ENCODE measurements at regions not wholly inside any gene's neighbourhood (a gene's known extent, or its start where the extent isn't known, plus 50 kb on each side); places are given as distances from the start of the nearest gene placed in this dataset.

DNA sequence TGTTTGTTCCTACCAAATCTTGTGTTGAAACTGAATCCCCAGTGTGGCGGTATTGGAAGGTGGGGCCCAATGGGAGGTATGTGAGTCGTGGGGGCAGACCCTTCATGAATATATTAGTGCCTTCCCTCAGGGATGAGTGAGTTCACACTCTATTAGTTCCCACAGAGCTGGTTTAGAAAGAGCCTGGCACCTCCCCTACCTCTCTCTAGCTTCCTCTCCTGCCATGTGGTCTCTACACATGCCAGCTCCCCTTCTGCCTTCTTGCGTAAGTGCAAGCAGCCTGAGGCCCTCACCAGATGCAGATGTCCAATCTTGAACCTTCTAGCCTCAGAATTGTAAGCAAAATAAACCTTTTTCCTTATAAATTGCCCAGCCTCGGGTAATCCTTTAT is 105.8 kb downstream of the SPTSSA start:
- no peak overlapping the region for H3K4me3 ChIP-seq
- H3K9me3 ChIP-seq (replicated peaks in 1 of 11) = peaks cover 0 to 5% (median 0%) of the 10 kb centered on the region in 11 experiments; a peak in 1 of 22 replicates
- H3K9ac ChIP-seq = no peak overlapping the region
- H3K27me3 ChIP-seq = no peaks in the 10 kb centered on the region
- no peaks in the 10 kb centered on the region for H3K36me3 ChIP-seq
- peak in 4 of 11 experiments; percentile 30 to 70 (median 56); a peak in 5 of 22 replicates for TF ChIP-seq Cebpa-rat (IDR thresholded peaks at IDR 0.05)
- no peaks in the 10 kb centered on the region for H4K20me1 ChIP-seq
- peak overlapping the region in 6 of 11 experiments; percentile 3 to 36 (median 29); a peak in 9 of 22 replicates for H3K4me2 ChIP-seq
- H3K4me1 ChIP-seq = peaks cover 0 to 23% (median 7%) of the 10 kb centered on the region in 10 experiments; a peak in 13 of 20 replicates
- H3K27ac ChIP-seq = peak overlapping the region in 7 of 11 experiments; percentile 20 to 68 (median 38); a peak in 9 of 22 replicates

GRCh38 chr14:34355584-34356263 is 106.3 kb downstream of the SPTSSA start:
- Histone ChIP-seq H3K9me3 (replicated peaks in 1 of 11) (peaks cover 0 to 5% (median 0%) of the 10 kb centered on the region in 11 experiments; a peak in 1 of 22 replicates), H3K27me3 (no peaks in the 10 kb centered on the region), H3K36me3 (no peaks in the 10 kb centered on the region), H3K4me1 (peaks cover 0 to 23% (median 7%) of the 10 kb centered on the region in 10 experiments; a peak in 13 of 20 replicates), H4K20me1 (no peaks in the 10 kb centered on the region), H3K4me2 (peak overlapping the region in 5 of 11 experiments; percentile 11 to 36 (median 29); a peak in 6 of 22 replicates), H3K4me3 (no peak overlapping the region), H3K27ac (peak overlapping the region in 4 of 11 experiments; percentile 33 to 49 (median 42); a peak in 7 of 22 replicates), H3K9ac (peak overlapping the region in 2 of 11 experiments; percentile 21 to 27; a peak in 1 of 22 replicates)
- no peak for TF ChIP-seq Cebpa-rat (IDR thresholded peaks at IDR 0.05)

- Histone ChIP-seq H3K27me3 (no peaks in the 10 kb centered on the region), H3K4me1 (peaks cover 0 to 23% (median 7%) of the 10 kb centered on the region in 10 experiments; a peak in 13 of 20 replicates), H3K9ac (no peak overlapping the region; a peak in 1 of 22 replicates), H3K9me3 (replicated peaks in 1 of 11) (peaks cover 0 to 5% (median 0%) of the 10 kb centered on the region in 11 experiments; a peak in 1 of 22 replicates), H3K36me3 (no peaks in the 10 kb centered on the region), H4K20me1 (no peaks in the 10 kb centered on the region), H3K27ac (peak overlapping the region in 1 of 11 experiments; percentile 33; a peak in 1 of 22 replicates), H3K4me3 (no peak overlapping the region), H3K4me2 (peak overlapping the region in 1 of 11 experiments; percentile 3; a peak in 2 of 22 replicates)
- TF ChIP-seq Cebpa-rat (IDR thresholded peaks at IDR 0.05) = no peak
Measured at GRCh38 chr14:34354556-34354955, 107.5 kb downstream of the SPTSSA start.

- Histone ChIP-seq H4K20me1 (no peaks in the 10 kb centered on the region), H3K36me3 (no peaks in the 10 kb centered on the region), H3K9me3 (replicated peaks in 1 of 11) (peaks cover 7 to 17% (median 10%) of the 10 kb centered on the region in 11 experiments), H3K27ac (no peak overlapping the region), H3K4me2 (no peak overlapping the region), H3K27me3 (no peaks in the 10 kb centered on the region), H3K4me1 (peaks cover 0 to 13% (median 0%) of the 10 kb centered on the region in 10 experiments; a peak in 6 of 20 replicates), H3K4me3 (no peak overlapping the region), H3K9ac (no peak overlapping the region)
- TF ChIP-seq Cebpa-rat (IDR thresholded peaks at IDR 0.05) = no peak
Measured at GRCh38 chr14:34350903-34351302, 111.1 kb downstream of the SPTSSA start.

DNA sequence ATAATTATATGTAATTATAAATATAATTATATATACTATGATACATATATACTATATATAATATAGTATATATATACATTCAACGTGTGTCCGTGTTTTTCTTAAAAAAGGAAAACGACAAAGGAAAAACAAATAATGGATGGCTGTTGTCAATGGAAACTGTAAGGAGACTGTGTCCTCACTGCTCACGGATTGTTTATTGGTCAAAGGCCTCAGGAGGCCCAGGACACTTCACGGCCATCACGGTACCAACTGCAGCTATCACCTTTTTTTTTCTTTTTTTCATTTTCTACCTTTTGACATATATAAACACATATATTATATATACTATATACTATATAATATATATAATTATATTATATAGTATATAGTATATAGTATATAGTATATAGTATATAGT is 113.4 kb downstream of the SPTSSA start:
- no peak overlapping the region for H3K4me3 ChIP-seq
- H3K4me1 ChIP-seq = no peaks in the 10 kb centered on the region
- no peaks in the 10 kb centered on the region for H3K36me3 ChIP-seq
- H3K27ac ChIP-seq = no peak overlapping the region
- TF ChIP-seq Cebpa-rat (IDR thresholded peaks at IDR 0.05) = no peak
- peaks cover 14 to 31% (median 21%) of the 10 kb centered on the region in 11 experiments for H3K9me3 ChIP-seq (replicated peaks in 1 of 11)
- H3K27me3 ChIP-seq = no peaks in the 10 kb centered on the region
- no peak overlapping the region for H3K9ac ChIP-seq
- no peak overlapping the region for H3K4me2 ChIP-seq
- H4K20me1 ChIP-seq = no peaks in the 10 kb centered on the region

DNA sequence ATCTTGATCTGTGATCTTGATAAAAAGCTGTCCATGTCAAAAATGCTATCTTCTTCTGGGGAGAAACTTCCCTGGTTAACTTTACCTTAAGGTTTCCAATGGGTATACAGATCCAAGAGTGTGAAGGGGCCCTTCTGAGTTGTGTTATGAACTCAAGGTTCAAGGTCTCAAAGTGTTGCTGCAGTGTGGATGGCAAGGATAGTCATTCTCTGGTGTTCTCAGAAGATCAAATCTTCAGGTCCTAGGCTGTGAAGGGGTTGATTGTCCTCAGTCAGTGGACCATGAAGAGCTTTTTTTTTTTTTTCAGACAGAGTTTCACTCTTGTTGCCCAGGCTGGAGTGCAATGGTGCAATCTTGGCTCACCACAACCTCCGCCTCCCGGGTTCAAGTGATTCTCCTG is 114.4 kb downstream of the SPTSSA start:
- no peaks in the 10 kb centered on the region for H3K4me1 ChIP-seq
- peak in 1 of 11 experiments; percentile 42; a peak in 2 of 22 replicates for TF ChIP-seq Cebpa-rat (IDR thresholded peaks at IDR 0.05)
- no peaks in the 10 kb centered on the region for H4K20me1 ChIP-seq
- H3K27me3 ChIP-seq = no peaks in the 10 kb centered on the region
- peaks cover 16 to 40% (median 27%) of the 10 kb centered on the region in 11 experiments for H3K9me3 ChIP-seq (replicated peaks in 1 of 11)
- no peak overlapping the region for H3K9ac ChIP-seq
- H3K4me2 ChIP-seq = no peak overlapping the region
- no peaks in the 10 kb centered on the region for H3K36me3 ChIP-seq
- no peak overlapping the region for H3K4me3 ChIP-seq
- H3K27ac ChIP-seq = peak overlapping the region in 1 of 11 experiments; percentile 45; a peak in 1 of 22 replicates

DNA sequence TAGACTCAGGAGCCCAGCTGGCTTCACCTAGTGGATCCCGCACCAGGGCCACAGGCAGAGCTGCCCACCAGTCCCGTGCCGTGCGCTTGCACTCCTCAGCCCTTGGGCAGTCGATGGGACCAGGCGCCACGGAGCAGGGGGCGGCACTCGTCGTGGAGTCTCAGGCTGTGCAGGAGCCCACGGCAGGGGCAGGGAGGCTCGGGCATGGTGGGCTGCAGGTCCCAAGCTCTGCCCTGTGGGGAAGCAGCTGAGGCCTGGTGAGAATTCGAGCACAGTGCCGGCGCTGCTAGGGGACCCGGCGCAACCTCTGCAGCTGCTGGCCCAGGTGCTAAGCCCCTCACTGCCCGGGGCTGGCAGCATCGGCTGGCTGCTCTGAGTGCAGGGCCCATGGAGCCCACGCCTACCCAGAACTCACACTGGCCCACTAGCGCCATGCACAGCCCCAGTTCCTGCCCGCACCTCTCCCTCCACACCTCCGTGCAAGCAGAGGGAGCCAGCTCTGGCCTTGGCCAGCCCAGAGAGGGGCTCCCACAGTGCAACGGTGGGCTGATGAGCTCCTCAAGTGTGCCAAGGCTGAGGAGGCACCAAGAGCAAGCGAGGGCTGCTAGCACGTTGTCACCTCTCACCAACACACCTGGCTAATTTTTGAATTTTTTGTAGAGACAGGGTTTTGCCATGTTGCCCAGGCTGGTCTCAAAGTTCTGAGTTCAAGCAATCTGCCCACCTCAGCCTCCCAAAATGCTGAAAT is 116.1 kb downstream of the SPTSSA start:
- Histone ChIP-seq H3K4me1 (no peaks in the 10 kb centered on the region), H3K27ac (no peak overlapping the region), H3K4me2 (no peak overlapping the region), H3K36me3 (no peaks in the 10 kb centered on the region), H3K27me3 (no peaks in the 10 kb centered on the region), H3K9me3 (replicated peaks in 1 of 11) (peaks cover 22 to 46% (median 31%) of the 10 kb centered on the region in 11 experiments), H4K20me1 (no peaks in the 10 kb centered on the region), H3K9ac (no peak overlapping the region), H3K4me3 (no peak overlapping the region)
- no peak for TF ChIP-seq Cebpa-rat (IDR thresholded peaks at IDR 0.05)

DNA sequence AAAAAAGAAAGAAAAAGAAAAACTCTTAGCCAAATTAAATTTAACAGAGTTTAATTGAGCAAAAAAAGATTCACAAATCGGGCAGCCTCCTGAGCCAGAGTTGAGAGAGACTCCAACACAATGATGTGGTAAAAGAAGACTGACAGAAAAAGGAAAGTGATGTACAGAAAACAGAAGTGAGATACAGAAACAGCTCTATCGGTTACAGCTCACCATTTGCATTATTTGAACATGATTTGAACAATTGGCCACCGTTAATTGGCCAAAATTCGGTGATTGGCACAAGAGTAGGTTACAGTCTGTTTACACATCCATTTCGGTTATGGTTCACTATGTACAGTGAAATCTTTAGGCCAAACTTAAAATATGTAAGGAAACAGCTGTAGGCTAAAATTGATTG is 117.7 kb downstream of the SPTSSA start:
- H3K4me2 ChIP-seq = no peak overlapping the region
- H3K4me1 ChIP-seq = peaks cover 0 to 10% (median 8%) of the 10 kb centered on the region in 10 experiments; a peak in 15 of 20 replicates
- no peak overlapping the region for H3K9ac ChIP-seq
- H3K27ac ChIP-seq = no peak overlapping the region
- no peaks in the 10 kb centered on the region for H4K20me1 ChIP-seq
- H3K27me3 ChIP-seq = no peaks in the 10 kb centered on the region
- peaks cover 25 to 46% (median 31%) of the 10 kb centered on the region in 11 experiments for H3K9me3 ChIP-seq (replicated peaks in 1 of 11)
- TF ChIP-seq Cebpa-rat (IDR thresholded peaks at IDR 0.05) = no peak
- no peaks in the 10 kb centered on the region for H3K36me3 ChIP-seq
- H3K4me3 ChIP-seq = no peak overlapping the region

Measured in BLaER1 treated with 17β-estradiol and CSF1 and Interleukin-3, amounts not matched to agents 10 nM and 100 nM (cell line).